NB4 (cell line): ENCODE measurements at regions not wholly inside any gene's neighbourhood (a gene's known extent, or its start where the extent isn't known, plus 50 kb on each side); places are given as distances from the start of the nearest gene placed in this dataset.

Source experiments
- MYC ChIP-seq: IDR thresholded peaks from 2 replicates; pipeline ENCODE4 v1.6.1; 2011; ENCODE audit warnings: low read depth, low read length
- POLR2A ChIP-seq: IDR thresholded peaks from 2 replicates; pipeline ENCODE4 v1.6.1; 2011; ENCODE audit warnings: mild to moderate bottlenecking; ENCODE audit not compliant: insufficient read length; ENCODE audit errors: extremely low read depth
- TF ChIP-seq, protein P1 (sequence below): IDR thresholded peaks from one replicate; pipeline ENCODE4 v1.5.1; 2012; ENCODE audit warnings: low read depth, low read length
- TF ChIP-seq, protein P2 (sequence below): IDR thresholded peaks from 2 replicates; pipeline ENCODE4 v1.6.1; 2011; ENCODE audit warnings: low read depth, low read length

DNA sequence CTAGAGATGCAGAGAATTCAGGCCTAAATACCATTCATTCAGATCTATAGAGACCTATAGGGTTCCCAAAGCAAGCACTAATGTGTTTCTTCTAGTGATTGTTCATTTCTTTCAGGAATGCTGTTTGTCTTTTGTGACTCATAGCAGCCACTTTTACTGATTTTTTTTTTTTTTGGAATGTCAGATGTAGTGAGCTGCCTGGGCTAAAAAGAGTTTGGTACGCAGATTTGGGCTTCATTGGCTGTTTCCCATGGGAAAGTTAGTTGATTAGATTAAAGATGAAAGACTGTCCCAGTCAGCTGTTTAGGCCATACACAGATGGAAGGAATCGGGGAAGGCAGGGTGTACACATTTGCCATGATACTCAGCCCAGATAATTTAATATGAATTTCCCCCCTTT lies 87.6 kb downstream of the CDC42EP3 start:
- TF ChIP-seq, protein P1, sequence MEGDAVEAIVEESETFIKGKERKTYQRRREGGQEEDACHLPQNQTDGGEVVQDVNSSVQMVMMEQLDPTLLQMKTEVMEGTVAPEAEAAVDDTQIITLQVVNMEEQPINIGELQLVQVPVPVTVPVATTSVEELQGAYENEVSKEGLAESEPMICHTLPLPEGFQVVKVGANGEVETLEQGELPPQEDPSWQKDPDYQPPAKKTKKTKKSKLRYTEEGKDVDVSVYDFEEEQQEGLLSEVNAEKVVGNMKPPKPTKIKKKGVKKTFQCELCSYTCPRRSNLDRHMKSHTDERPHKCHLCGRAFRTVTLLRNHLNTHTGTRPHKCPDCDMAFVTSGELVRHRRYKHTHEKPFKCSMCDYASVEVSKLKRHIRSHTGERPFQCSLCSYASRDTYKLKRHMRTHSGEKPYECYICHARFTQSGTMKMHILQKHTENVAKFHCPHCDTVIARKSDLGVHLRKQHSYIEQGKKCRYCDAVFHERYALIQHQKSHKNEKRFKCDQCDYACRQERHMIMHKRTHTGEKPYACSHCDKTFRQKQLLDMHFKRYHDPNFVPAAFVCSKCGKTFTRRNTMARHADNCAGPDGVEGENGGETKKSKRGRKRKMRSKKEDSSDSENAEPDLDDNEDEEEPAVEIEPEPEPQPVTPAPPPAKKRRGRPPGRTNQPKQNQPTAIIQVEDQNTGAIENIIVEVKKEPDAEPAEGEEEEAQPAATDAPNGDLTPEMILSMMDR, result no peak
- no peak for TF ChIP-seq POLR2A
- TF ChIP-seq, protein P2, sequence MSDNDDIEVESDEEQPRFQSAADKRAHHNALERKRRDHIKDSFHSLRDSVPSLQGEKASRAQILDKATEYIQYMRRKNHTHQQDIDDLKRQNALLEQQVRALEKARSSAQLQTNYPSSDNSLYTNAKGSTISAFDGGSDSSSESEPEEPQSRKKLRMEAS, result no peak
- TF ChIP-seq MYC, result no peak
